Panc1 (cell line): ENCODE measurements at regions not wholly inside any gene's neighbourhood (a gene's known extent, or its start where the extent isn't known, plus 50 kb on each side); places are given as distances from the start of the nearest gene placed in this dataset.

Experiments used
- ATAC-seq: fragments of 200-7000 bp; cut with Tn5 transposase; 2 replicates; pipeline ENCODE4 v1.9.1; 2020; ENCODE audit warnings: mild to moderate bottlenecking, moderate library complexity
- BruUV-seq: library from RNA; stranded (reverse); fragments of 400-500 nt; replicated peaks from 2 replicates; lab custom pipeline; 2021; lab: Mats Ljungman, UMichigan
- CTCF ChIA-PET: fragments of 300-600 bp; sonication (Branson Sonifier 250); formaldehyde crosslinking; loops from one replicate; lab custom pipeline; 2022; ENCODE audit warnings: antibody characterized with exemption; lab: Charles Lee
- POLR2A ChIA-PET: fragments of 300-600 bp; sonication (Branson Sonifier 250); formaldehyde crosslinking; loops from one replicate; lab custom pipeline; 2022; ENCODE audit warnings: antibody characterized with exemption; lab: Charles Lee
- DNase-seq: peaks from one replicate; pipeline ENCODE4 v3.0.0-alpha.2; 2010; ENCODE audit warnings: low read depth, low spot score
- H3K27ac ChIP-seq: 2 replicates; pipeline ENCODE4 v1.5.1; 2011; ENCODE audit warnings: mild to moderate bottlenecking, low read length, inconsistent platforms
- H3K27me3 ChIP-seq: fragments of 200-500 bp; sonication (Bioruptor generic); 2 replicates; pipeline ENCODE4 v1.6.0; 2014; ENCODE audit warnings: low read length, inconsistent platforms; ENCODE audit not compliant: control insufficient read depth, insufficient read depth
- H3K36me3 ChIP-seq: fragments of 200-500 bp; sonication (Bioruptor generic); 2 replicates; pipeline ENCODE4 v1.5.1; 2014; ENCODE audit warnings: inconsistent platforms, mild to moderate bottlenecking, low read length, moderate library complexity; ENCODE audit not compliant: control insufficient read depth, insufficient read depth
- H3K4me1 ChIP-seq: 2 replicates; pipeline ENCODE4 v1.5.1; 2011; ENCODE audit warnings: inconsistent platforms, mild to moderate bottlenecking, low read length, moderate library complexity; ENCODE audit not compliant: control insufficient read depth, insufficient read depth
- H3K4me3 ChIP-seq, 2 experiments: 2 replicates each; pipeline ENCODE4 v1.5.1; 2011 to 2012; ENCODE audit warnings: low read depth in 2 of 2, low read length in 2 of 2, mild to moderate bottlenecking in 2 of 2, inconsistent platforms in 1 of 2, moderate library complexity in 1 of 2
- H3K9me3 ChIP-seq: fragments of 200-500 bp; sonication (Bioruptor generic); 2 replicates; pipeline ENCODE4 v1.5.1; 2014; ENCODE audit warnings: low read depth, mild to moderate bottlenecking, inconsistent platforms, low read length, moderate library complexity; ENCODE audit not compliant: control insufficient read depth, insufficient read depth
- CTCF ChIP-seq: fragments of 450-650 bp; IDR thresholded peaks from 2 replicates; pipeline ENCODE4 v1.5.1; 2017; ENCODE audit warnings: mild to moderate bottlenecking
- POLR2AphosphoS5 ChIP-seq: IDR thresholded peaks from 2 replicates; pipeline ENCODE4 v1.6.1; 2012; ENCODE audit warnings: mild to moderate bottlenecking, low read depth, low read length, moderate library complexity
- REST ChIP-seq, 2 experiments: IDR thresholded peaks; 2 replicates each; pipeline ENCODE4 v1.6.1; 2011 to 2012; ENCODE audit warnings: low read depth in 2 of 2, control low read depth in 1 of 2, low read length in 1 of 2, mild to moderate bottlenecking in 1 of 2, moderate library complexity in 1 of 2; ENCODE audit not compliant: insufficient read depth in 1 of 2
- SIN3A ChIP-seq: IDR thresholded peaks from 2 replicates; pipeline ENCODE4 v1.6.1; 2012; ENCODE audit warnings: low read depth, mild to moderate bottlenecking, low read length, moderate library complexity, borderline replicate concordance; ENCODE audit not compliant: insufficient read depth
- TCF7L2 ChIP-seq: IDR thresholded peaks from 2 replicates; pipeline ENCODE4 v1.6.1; 2011; ENCODE audit warnings: mild to moderate bottlenecking, low read depth, low read length, inconsistent platforms
- in situ Hi-C: cut with HindIII; loops from 2 replicates; pipeline ENCODE4 v1.10.0; 2016; ENCODE audit warnings: low sequenced_read_pairs, low pct_unique_long_range_greater_than_20kb
- intact Hi-C: fragments of 100-400 bp; cut with micrococcal nuclease; formaldehyde crosslinking; loops from one replicate; pipeline ENCODE4 v1.10.0; 2022; ENCODE audit not compliant: unreplicated experiment

GRCh38 chr12:107277855-107278254, 184.5 kb upstream of the CRY1 start:
- ChIA-PET CTCF (no interaction called here), POLR2A (no interaction called here)
- Histone ChIP-seq H3K4me1 (no peaks in the 10 kb centered on the region), H3K27ac (no peak overlapping the region), H3K27me3 (0 out of 2 replicates have a peak, but pooled peaks cover 3% of the 10 kb centered on the region), H3K4me3 (no peak overlapping the region), H3K36me3 (no peaks in the 10 kb centered on the region), H3K9me3 (no peaks in the 10 kb centered on the region)
- ATAC-seq (no peak), DNase-seq (no peak)
- intact Hi-C loops: no loop called here
- TF ChIP-seq SIN3A: no peak
- no peak for TF ChIP-seq TCF7L2
- no peak for TF ChIP-seq CTCF
- TF ChIP-seq POLR2AphosphoS5: no peak
- no peak for TF ChIP-seq REST (IDR thresholded peaks at IDR 0.05; ENCODE audit: insufficient read depth in 1 of 2, low read depth in 2 of 2, low read length in 1 of 2)
- BruUV-seq: no TSS peak
- in situ Hi-C loops: no loop called here

GRCh38 chr12:107282628-107283027, 189.3 kb upstream of the CRY1 start:
- Histone ChIP-seq H3K9me3 (no peaks in the 10 kb centered on the region), H3K36me3 (no peaks in the 10 kb centered on the region), H3K4me3 (no peak overlapping the region), H3K27me3 (peaks cover 3% of the 10 kb centered on the region; the same call in 1 of the 2 replicates), H3K4me1 (no peaks in the 10 kb centered on the region), H3K27ac (no peak overlapping the region)
- in situ Hi-C loops: no loop called here
- no peak for TF ChIP-seq CTCF
- TF ChIP-seq POLR2AphosphoS5: no peak
- no peak for TF ChIP-seq TCF7L2
- no peak for TF ChIP-seq SIN3A
- TF ChIP-seq REST (IDR thresholded peaks at IDR 0.05; ENCODE audit: insufficient read depth in 1 of 2, low read depth in 2 of 2, low read length in 1 of 2): no peak
- DNase-seq: no peak
- ChIA-PET POLR2A (no interaction called here), CTCF (no interaction called here)
- intact Hi-C loops: no loop called here
- BruUV-seq: no TSS peak
- ATAC-seq: no peak
